ENCODE measurements at regions not wholly inside any gene's neighbourhood (a gene's known extent, or its start where the extent isn't known, plus 50 kb on each side); places are given as distances from the start of the nearest gene placed in this dataset.

DNA sequence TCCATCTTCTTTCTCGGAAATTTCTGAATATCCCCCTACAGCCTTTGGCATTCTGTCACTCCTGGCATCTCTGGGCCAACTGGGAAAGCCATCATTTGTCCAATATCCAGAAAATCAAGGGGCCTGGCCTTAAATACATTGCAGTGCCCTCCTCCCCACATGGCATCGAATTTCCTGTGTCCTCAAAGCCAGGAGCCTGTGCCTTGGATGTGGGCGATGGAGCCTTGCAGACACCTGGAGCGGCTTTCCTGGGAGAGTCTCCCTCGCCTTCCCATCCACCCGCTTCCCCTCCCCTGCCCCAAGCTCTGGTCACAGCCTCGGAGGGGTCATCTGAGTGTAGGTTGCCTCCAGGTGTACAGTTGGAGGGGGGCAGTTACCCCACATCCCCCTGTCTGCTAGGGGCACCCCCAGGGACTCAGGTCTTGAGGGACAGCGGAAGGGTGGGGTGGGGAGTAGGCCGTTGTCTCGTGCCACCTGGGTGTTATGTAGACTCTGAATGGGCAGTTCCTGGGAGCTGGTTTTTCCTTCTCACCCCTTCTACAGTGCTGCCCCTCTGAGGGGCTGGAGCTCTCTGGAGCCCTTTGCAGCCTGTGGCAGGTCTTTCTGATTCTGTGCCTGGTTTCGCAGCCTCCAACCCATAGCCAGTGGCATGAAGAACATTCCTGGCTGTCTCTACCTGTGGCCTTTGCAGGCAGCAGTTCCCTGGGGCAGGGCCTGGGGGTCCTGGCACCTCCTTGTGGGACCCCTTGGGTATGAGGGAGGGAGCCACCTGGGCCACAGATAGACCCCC lies 239.8 kb downstream of the SEC14L1 start:
- Histone ChIP-seq H3K4me3 (no peak overlapping the region), H3K4me1 (peaks cover 38 to 100% (median 93%) of the 10 kb centered on the region in 12 donors), H3K27me3 (no peaks in the 10 kb centered on the region), H3K36me3 (no peaks in the 10 kb centered on the region), H3K27ac (peak overlapping the region in 5 of 12 donors; percentile 14 to 96 (median 23)), H3K9me3 (no peaks in the 10 kb centered on the region)
- no peak for DNase-seq
- no peak for ATAC-seq
- TF ChIP-seq CTCF (IDR thresholded peaks at IDR 0.05) (no peak), POLR2A (IDR thresholded peaks at IDR 0.05) (no peak)
- intact Hi-C loops (cut with DNase I): no loop called here
- 85 to 92% (median 88%) methylated on average over 9 to 11 of the region's 11 CpGs for WGBS, 4 donors

GRCh38 chr17:77381185-77381700 lies 240.5 kb downstream of the SEC14L1 start:
- Histone ChIP-seq H3K4me3 (no peak overlapping the region), H3K27me3 (no peaks in the 10 kb centered on the region), H3K27ac (peak overlapping the region in 6 of 12 donors; percentile 13 to 96 (median 17)), H3K9me3 (no peaks in the 10 kb centered on the region), H3K4me1 (peaks cover 41 to 100% (median 93%) of the 10 kb centered on the region in 12 donors), H3K36me3 (no peaks in the 10 kb centered on the region)
- intact Hi-C loops (cut with DNase I): no loop called here
- TF ChIP-seq CTCF (IDR thresholded peaks at IDR 0.05) (no peak), POLR2A (IDR thresholded peaks at IDR 0.05) (no peak)
- no peak for DNase-seq
- no peak for ATAC-seq
- whole genome bisulfite sequencing, 4 donors: 33 to 57% (median 47%) methylated on average over 4 of the region's 4 CpGs

DNA sequence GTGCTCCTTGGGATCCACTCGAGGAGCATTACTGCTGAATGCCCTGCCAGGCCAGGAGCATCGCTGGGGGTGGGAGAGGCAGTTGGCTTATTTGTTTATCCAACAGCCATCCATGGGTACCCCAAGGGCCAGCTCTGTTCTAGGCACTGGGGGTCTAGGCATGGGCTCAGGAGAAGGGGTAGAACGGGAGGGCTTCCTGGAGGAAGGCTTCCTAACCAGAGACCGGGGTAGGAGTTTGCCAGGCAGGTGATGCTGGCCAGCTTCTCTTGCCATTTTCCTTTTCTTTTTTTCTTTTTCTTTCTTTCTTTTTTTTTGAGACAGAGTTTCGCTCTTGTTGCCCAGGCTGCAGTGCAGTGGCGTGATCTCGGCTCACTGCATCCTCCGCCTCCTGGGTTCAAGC lies 241.0 kb downstream of the SEC14L1 start:
- TF ChIP-seq POLR2A (IDR thresholded peaks at IDR 0.05): no peak
- no peak for TF ChIP-seq CTCF (IDR thresholded peaks at IDR 0.05)
- intact Hi-C loops (cut with DNase I): no loop called here
- H3K9me3 ChIP-seq: no peaks in the 10 kb centered on the region
- ATAC-seq (no peak), DNase-seq (no peak)
- H3K36me3 ChIP-seq: no peaks in the 10 kb centered on the region
- WGBS, 4 donors: 88 to 91% (median 89%) methylated on average over 8 of the region's 8 CpGs
- H3K4me1 ChIP-seq: peaks cover 46 to 100% (median 93%) of the 10 kb centered on the region in 12 donors
- H3K4me3 ChIP-seq: no peak overlapping the region
- H3K27ac ChIP-seq: peak overlapping the region in 7 of 12 donors; percentile 9 to 96 (median 14)
- H3K27me3 ChIP-seq: no peaks in the 10 kb centered on the region

DNA sequence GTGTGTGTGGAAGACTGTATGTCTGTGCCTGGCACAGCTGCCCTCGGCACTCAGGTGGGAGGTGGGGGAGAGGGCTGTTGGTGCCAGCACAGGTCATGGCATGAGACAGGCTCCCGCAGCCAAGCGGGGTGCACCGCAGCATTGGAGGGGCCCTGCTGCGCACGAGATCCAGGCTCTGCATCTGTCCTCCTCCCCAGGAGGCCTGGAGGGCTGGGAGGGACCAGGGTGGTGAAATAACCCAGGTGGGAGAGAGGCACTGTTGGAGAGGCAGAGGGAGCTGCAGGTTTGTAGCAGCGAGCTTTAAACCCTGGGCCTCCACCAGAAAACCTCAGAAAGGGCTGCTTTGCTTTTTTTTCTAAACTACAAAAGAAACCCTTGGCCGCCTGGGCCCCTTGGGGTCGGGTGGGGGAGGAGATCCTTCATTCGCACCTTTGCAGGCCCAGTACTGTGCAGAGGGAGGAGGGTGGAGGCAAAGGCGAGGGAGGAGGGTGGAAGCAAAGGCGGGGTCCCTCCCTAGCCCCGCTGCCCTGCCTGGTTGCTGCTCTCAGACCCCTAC lies 241.7 kb downstream of the SEC14L1 start:
- intact Hi-C loops (cut with DNase I): no loop called here
- Histone ChIP-seq H3K4me3 (no peak overlapping the region), H3K36me3 (no peaks in the 10 kb centered on the region), H3K4me1 (peaks cover 50 to 100% (median 93%) of the 10 kb centered on the region in 12 donors), H3K27me3 (no peaks in the 10 kb centered on the region), H3K27ac (peak overlapping the region in 7 of 12 donors; percentile 40 to 96 (median 85)), H3K9me3 (no peaks in the 10 kb centered on the region)
- WGBS, 4 donors: 58 to 73% (median 68%) methylated on average over 10 to 13 of the region's 13 CpGs
- no peak for DNase-seq
- no peak for ATAC-seq
- no peak for TF ChIP-seq CTCF (IDR thresholded peaks at IDR 0.05)
- no peak for TF ChIP-seq POLR2A (IDR thresholded peaks at IDR 0.05)
